ENCODE measurements at regions not wholly inside any gene's neighbourhood (a gene's known extent, or its start where the extent isn't known, plus 50 kb on each side); places are given as distances from the start of the nearest gene placed in this dataset.

GRCh38 chr10:43781480-43782361, 133.0 kb upstream of the ZNF32 start:
- H2BK12ac ChIP-seq (ENCODE audit: low read length) = no peak overlapping the region
- peak overlapping the region; percentile 15 for H3K9ac ChIP-seq (ENCODE audit: low read depth, low read length, poor library complexity)
- no peak overlapping the region for H3K23ac ChIP-seq (ENCODE audit: low read depth, low read length, poor library complexity)
- no peak overlapping the region for H2BK120ac ChIP-seq (ENCODE audit: low read depth, low read length)
- H3K27me3 ChIP-seq (ENCODE audit: control insufficient read depth in 3 of 3, insufficient read depth in 3 of 3, low read depth in 1 of 3, low read length in 3 of 3) = no peaks in the 10 kb centered on the region
- no peak overlapping the region for H2BK5ac ChIP-seq (ENCODE audit: low read length)
- H3K36me3 ChIP-seq (replicated peaks in 1 of 2; ENCODE audit: control insufficient read depth in 2 of 2, insufficient read depth in 2 of 2, low read length in 2 of 2) = no peaks in the 10 kb centered on the region
- no peak overlapping the region for H3K4me3 ChIP-seq (ENCODE audit: low read length in 2 of 2)
- H2BK15ac ChIP-seq (ENCODE audit: low read length) = no peak overlapping the region
- DNase-seq (ENCODE audit: low spot score) = no peak
- H3K4me1 ChIP-seq (ENCODE audit: control insufficient read depth in 2 of 2, insufficient read depth in 1 of 2, low read depth in 1 of 2, low read length in 2 of 2) = peaks cover 0 to 2% of the 10 kb centered on the region in 2 donors
- no peak overlapping the region for H3K14ac ChIP-seq (ENCODE audit: low read length)
- H3K27ac ChIP-seq (replicated peaks; ENCODE audit: low read length) = no peak overlapping the region
- no CpG with 5 or more reads among the region's 6 CpGs for WGBS, 2 donors (ENCODE audit: extremely low coverage in 2 of 2, insufficient read length in 2 of 2, insufficient replicate concordance in 1 of 2)
- no peak overlapping the region for H2AFZ ChIP-seq (ENCODE audit: low read length)
- peak overlapping the region; percentile 57 for H2AK5ac ChIP-seq (ENCODE audit: low read depth, low read length)
- no peaks in the 10 kb centered on the region for H3K9me3 ChIP-seq (replicated peaks in 1 of 2; ENCODE audit: control insufficient read depth in 2 of 2, insufficient read depth in 1 of 2, low read depth in 1 of 2, low read length in 2 of 2)
- no peaks in the 10 kb centered on the region for H3K79me1 ChIP-seq (ENCODE audit: low read depth, low read length)
- no peak overlapping the region for H3K4ac ChIP-seq (ENCODE audit: low read length)
- peak overlapping the region; percentile 33 for H3K18ac ChIP-seq (ENCODE audit: low read length)
- H4K8ac ChIP-seq (ENCODE audit: low read depth, low read length) = no peak overlapping the region
- H4K91ac ChIP-seq (ENCODE audit: low read depth, low read length, poor library complexity) = no peak overlapping the region
- no peak overlapping the region for H3K4me2 ChIP-seq (ENCODE audit: insufficient read depth, low read length, poor library complexity, severe bottlenecking)

- Histone ChIP-seq H3K27ac (replicated peaks; ENCODE audit: low read length) (no peak overlapping the region), H3K23ac (ENCODE audit: low read depth, low read length, poor library complexity) (no peak overlapping the region), H3K4me3 (ENCODE audit: low read length in 2 of 2) (no peak overlapping the region), H2BK15ac (ENCODE audit: low read length) (no peak overlapping the region), H2BK12ac (ENCODE audit: low read length) (no peak overlapping the region), H2BK5ac (ENCODE audit: low read length) (no peak overlapping the region), H3K18ac (ENCODE audit: low read length) (no peak overlapping the region), H2AK5ac (ENCODE audit: low read depth, low read length) (no peak overlapping the region), H3K14ac (ENCODE audit: low read length) (no peak overlapping the region), H3K9ac (ENCODE audit: low read depth, low read length, poor library complexity) (no peak overlapping the region), H3K36me3 (replicated peaks in 1 of 2; ENCODE audit: control insufficient read depth in 2 of 2, insufficient read depth in 2 of 2, low read length in 2 of 2) (no peaks in the 10 kb centered on the region), H3K79me1 (ENCODE audit: low read depth, low read length) (no peaks in the 10 kb centered on the region), H4K91ac (ENCODE audit: low read depth, low read length, poor library complexity) (no peak overlapping the region), H2BK120ac (ENCODE audit: low read depth, low read length) (no peak overlapping the region), H3K4ac (ENCODE audit: low read length) (no peak overlapping the region), H4K8ac (ENCODE audit: low read depth, low read length) (no peak overlapping the region), H2AFZ (ENCODE audit: low read length) (no peak overlapping the region), H3K27me3 (ENCODE audit: control insufficient read depth in 3 of 3, insufficient read depth in 3 of 3, low read depth in 1 of 3, low read length in 3 of 3) (no peaks in the 10 kb centered on the region), H3K9me3 (replicated peaks in 1 of 2; ENCODE audit: control insufficient read depth in 2 of 2, insufficient read depth in 1 of 2, low read depth in 1 of 2, low read length in 2 of 2) (no peaks in the 10 kb centered on the region), H3K4me2 (ENCODE audit: insufficient read depth, low read length, poor library complexity, severe bottlenecking) (no peak overlapping the region), H3K4me1 (ENCODE audit: control insufficient read depth in 2 of 2, insufficient read depth in 1 of 2, low read depth in 1 of 2, low read length in 2 of 2) (peaks cover 0 to 2% of the 10 kb centered on the region in 2 donors)
- WGBS, 2 donors (ENCODE audit: extremely low coverage in 2 of 2, insufficient read length in 2 of 2, insufficient replicate concordance in 1 of 2) = no CpG with 5 or more reads among the region's 4 CpGs
- DNase-seq (ENCODE audit: low spot score) = no peak
Measured at GRCh38 chr10:43778571-43778970, 129.9 kb upstream of the ZNF32 start.

DNA sequence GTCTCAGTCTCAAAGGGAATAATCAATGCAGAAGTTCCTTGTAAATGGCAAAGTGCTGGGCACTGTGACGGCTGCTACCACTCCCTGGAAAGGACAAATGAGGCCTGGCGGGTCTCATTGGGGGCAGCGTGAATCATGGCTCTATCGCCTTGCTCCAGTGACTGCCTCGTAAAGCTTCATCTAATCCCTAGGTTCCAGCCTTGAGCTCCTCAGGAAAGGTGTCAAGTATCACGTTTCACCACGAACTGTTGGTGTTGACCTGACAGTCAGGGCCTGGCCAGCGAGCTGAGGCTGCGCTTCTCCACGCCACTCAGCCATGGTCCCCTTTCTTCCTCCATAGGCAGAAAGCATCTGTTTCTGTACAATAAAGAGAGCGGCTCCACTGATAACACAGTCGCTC, 126.7 kb upstream of the ZNF32 start:
- Histone ChIP-seq H2BK15ac (ENCODE audit: low read length) (no peak overlapping the region), H2BK12ac (ENCODE audit: low read length) (no peak overlapping the region), H3K4ac (ENCODE audit: low read length) (no peak overlapping the region), H3K14ac (ENCODE audit: low read length) (no peak overlapping the region), H3K4me3 (ENCODE audit: low read length in 2 of 2) (no peak overlapping the region), H3K4me1 (ENCODE audit: control insufficient read depth in 2 of 2, insufficient read depth in 1 of 2, low read depth in 1 of 2, low read length in 2 of 2) (no peaks in the 10 kb centered on the region), H3K9ac (ENCODE audit: low read depth, low read length, poor library complexity) (no peak overlapping the region), H3K9me3 (replicated peaks in 1 of 2; ENCODE audit: control insufficient read depth in 2 of 2, insufficient read depth in 1 of 2, low read depth in 1 of 2, low read length in 2 of 2) (no peaks in the 10 kb centered on the region), H3K18ac (ENCODE audit: low read length) (no peak overlapping the region), H3K79me1 (ENCODE audit: low read depth, low read length) (no peaks in the 10 kb centered on the region), H2BK5ac (ENCODE audit: low read length) (no peak overlapping the region), H3K23ac (ENCODE audit: low read depth, low read length, poor library complexity) (no peak overlapping the region), H3K36me3 (replicated peaks in 1 of 2; ENCODE audit: control insufficient read depth in 2 of 2, insufficient read depth in 2 of 2, low read length in 2 of 2) (no peaks in the 10 kb centered on the region), H2AFZ (ENCODE audit: low read length) (no peak overlapping the region), H2AK5ac (ENCODE audit: low read depth, low read length) (no peak overlapping the region), H2BK120ac (ENCODE audit: low read depth, low read length) (no peak overlapping the region), H3K4me2 (ENCODE audit: insufficient read depth, low read length, poor library complexity, severe bottlenecking) (no peak overlapping the region), H3K27me3 (ENCODE audit: control insufficient read depth in 3 of 3, insufficient read depth in 3 of 3, low read depth in 1 of 3, low read length in 3 of 3) (no peaks in the 10 kb centered on the region), H4K91ac (ENCODE audit: low read depth, low read length, poor library complexity) (no peak overlapping the region), H4K8ac (ENCODE audit: low read depth, low read length) (no peak overlapping the region), H3K27ac (replicated peaks; ENCODE audit: low read length) (no peak overlapping the region)
- no CpG with 5 or more reads among the region's 12 CpGs for WGBS, 2 donors (ENCODE audit: extremely low coverage in 2 of 2, insufficient read length in 2 of 2, insufficient replicate concordance in 1 of 2)
- DNase-seq (ENCODE audit: low spot score) = no peak

GRCh38 chr10:43774234-43774769, 125.6 kb upstream of the ZNF32 start:
- Histone ChIP-seq H2BK120ac (ENCODE audit: low read depth, low read length) (no peak overlapping the region), H3K4ac (ENCODE audit: low read length) (no peak overlapping the region), H4K8ac (ENCODE audit: low read depth, low read length) (no peak overlapping the region), H2BK12ac (ENCODE audit: low read length) (no peak overlapping the region), H2AK5ac (ENCODE audit: low read depth, low read length) (no peak overlapping the region), H3K18ac (ENCODE audit: low read length) (no peak overlapping the region), H2BK15ac (ENCODE audit: low read length) (no peak overlapping the region), H3K9me3 (replicated peaks in 1 of 2; ENCODE audit: control insufficient read depth in 2 of 2, insufficient read depth in 1 of 2, low read depth in 1 of 2, low read length in 2 of 2) (no peaks in the 10 kb centered on the region), H3K9ac (ENCODE audit: low read depth, low read length, poor library complexity) (no peak overlapping the region), H2AFZ (ENCODE audit: low read length) (no peak overlapping the region), H3K79me1 (ENCODE audit: low read depth, low read length) (no peaks in the 10 kb centered on the region), H3K4me2 (ENCODE audit: insufficient read depth, low read length, poor library complexity, severe bottlenecking) (no peak overlapping the region), H2BK5ac (ENCODE audit: low read length) (no peak overlapping the region), H3K27ac (replicated peaks; ENCODE audit: low read length) (no peak overlapping the region), H3K4me3 (ENCODE audit: low read length in 2 of 2) (no peak overlapping the region), H3K36me3 (replicated peaks in 1 of 2; ENCODE audit: control insufficient read depth in 2 of 2, insufficient read depth in 2 of 2, low read length in 2 of 2) (no peaks in the 10 kb centered on the region), H3K14ac (ENCODE audit: low read length) (no peak overlapping the region), H4K91ac (ENCODE audit: low read depth, low read length, poor library complexity) (no peak overlapping the region), H3K4me1 (ENCODE audit: control insufficient read depth in 2 of 2, insufficient read depth in 1 of 2, low read depth in 1 of 2, low read length in 2 of 2) (no peaks in the 10 kb centered on the region), H3K27me3 (ENCODE audit: control insufficient read depth in 3 of 3, insufficient read depth in 3 of 3, low read depth in 1 of 3, low read length in 3 of 3) (no peaks in the 10 kb centered on the region), H3K23ac (ENCODE audit: low read depth, low read length, poor library complexity) (no peak overlapping the region)
- DNase-seq (ENCODE audit: low spot score) = no peak
- no CpG with 5 or more reads among the region's 5 CpGs for WGBS, 2 donors (ENCODE audit: extremely low coverage in 2 of 2, insufficient read length in 2 of 2, insufficient replicate concordance in 1 of 2)
